ENCODE measurements at regions not wholly inside any gene's neighbourhood (a gene's known extent, or its start where the extent isn't known, plus 50 kb on each side); places are given as distances from the start of the nearest gene placed in this dataset.

DNA sequence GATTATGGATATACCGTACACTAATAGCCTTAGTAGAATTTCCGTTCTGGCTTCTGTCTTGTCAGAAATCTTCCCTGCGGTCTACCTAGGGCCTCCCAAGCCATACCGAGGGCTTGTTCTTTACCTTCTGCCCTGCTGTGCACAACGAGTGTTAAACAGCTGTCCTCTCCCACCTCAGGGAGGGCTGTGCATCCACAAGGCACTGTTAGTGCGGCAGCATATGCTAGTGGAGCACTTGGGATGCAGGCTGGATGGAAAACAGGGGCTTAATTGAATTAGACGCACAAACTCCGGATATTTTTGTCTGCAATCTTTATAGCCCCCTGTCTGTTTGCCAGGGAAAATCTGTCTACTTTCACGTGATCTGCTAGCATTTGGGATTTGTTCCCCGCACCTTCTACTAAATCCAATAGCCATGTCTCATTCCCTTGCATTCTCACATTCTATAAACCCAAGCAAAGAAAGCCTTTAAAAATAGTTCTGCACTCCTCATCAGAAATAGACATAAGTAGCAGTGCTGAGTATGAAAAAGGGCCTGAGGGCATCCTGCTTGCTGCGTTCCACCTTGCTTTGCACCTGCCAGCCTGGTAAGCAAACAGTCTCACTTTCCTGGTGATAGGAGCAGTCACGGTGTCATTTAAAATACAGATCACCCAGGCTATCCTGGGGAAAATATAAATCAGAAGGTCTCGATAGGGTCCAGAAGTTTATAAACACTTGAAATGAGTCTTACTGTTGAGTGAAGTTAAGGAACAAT lies 382.6 kb downstream of the RASEF start:
- TF ChIP-seq, protein P1, sequence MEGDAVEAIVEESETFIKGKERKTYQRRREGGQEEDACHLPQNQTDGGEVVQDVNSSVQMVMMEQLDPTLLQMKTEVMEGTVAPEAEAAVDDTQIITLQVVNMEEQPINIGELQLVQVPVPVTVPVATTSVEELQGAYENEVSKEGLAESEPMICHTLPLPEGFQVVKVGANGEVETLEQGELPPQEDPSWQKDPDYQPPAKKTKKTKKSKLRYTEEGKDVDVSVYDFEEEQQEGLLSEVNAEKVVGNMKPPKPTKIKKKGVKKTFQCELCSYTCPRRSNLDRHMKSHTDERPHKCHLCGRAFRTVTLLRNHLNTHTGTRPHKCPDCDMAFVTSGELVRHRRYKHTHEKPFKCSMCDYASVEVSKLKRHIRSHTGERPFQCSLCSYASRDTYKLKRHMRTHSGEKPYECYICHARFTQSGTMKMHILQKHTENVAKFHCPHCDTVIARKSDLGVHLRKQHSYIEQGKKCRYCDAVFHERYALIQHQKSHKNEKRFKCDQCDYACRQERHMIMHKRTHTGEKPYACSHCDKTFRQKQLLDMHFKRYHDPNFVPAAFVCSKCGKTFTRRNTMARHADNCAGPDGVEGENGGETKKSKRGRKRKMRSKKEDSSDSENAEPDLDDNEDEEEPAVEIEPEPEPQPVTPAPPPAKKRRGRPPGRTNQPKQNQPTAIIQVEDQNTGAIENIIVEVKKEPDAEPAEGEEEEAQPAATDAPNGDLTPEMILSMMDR (IDR thresholded peaks at IDR 0.05) = no peak
- ATAC-seq (peak; percentile 21), DNase-seq (no peak)
- Histone ChIP-seq H3K9me3 (no peaks in the 10 kb centered on the region), H3K4me1 (ENCODE audit: low read depth) (no peaks in the 10 kb centered on the region), H3K4me3 (no peak overlapping the region), H3K36me3 (ENCODE audit: low read depth) (no peaks in the 10 kb centered on the region)
- intact Hi-C loops (cut with DNase I, micrococcal nuclease) = no loop called here

DNA sequence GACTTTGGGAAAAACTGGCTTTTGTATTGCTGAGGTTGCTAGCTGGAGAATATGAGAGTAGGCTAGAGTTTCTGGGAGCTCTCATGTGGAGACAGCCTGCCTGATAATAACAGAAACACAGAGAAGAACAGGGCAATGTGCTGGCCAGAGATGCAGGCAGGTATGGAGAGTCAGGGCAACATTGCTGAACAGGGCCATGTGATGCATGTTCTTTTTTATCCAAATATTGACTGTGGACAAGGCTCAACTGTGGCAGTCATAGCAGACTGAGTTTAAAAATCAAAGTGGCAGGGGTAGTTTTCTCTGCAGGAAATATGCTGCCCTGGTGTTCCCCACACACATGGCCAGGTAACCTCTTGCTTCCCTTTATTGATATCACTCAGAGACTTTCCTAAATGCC lies 381.1 kb downstream of the RASEF start:
- DNase-seq = no peak
- intact Hi-C loops (cut with DNase I, micrococcal nuclease) = no loop called here
- no peaks in the 10 kb centered on the region for H3K36me3 ChIP-seq (ENCODE audit: low read depth)
- no peaks in the 10 kb centered on the region for H3K9me3 ChIP-seq
- H3K4me1 ChIP-seq (ENCODE audit: low read depth) = no peaks in the 10 kb centered on the region
- ATAC-seq = no peak
- no peak overlapping the region for H3K4me3 ChIP-seq
- TF ChIP-seq, protein P1 (IDR thresholded peaks at IDR 0.05) = no peak

- no peak for DNase-seq
- ATAC-seq = no peak
- no peaks in the 10 kb centered on the region for H3K36me3 ChIP-seq (ENCODE audit: low read depth)
- no peak overlapping the region for H3K4me3 ChIP-seq
- no peaks in the 10 kb centered on the region for H3K9me3 ChIP-seq
- no peaks in the 10 kb centered on the region for H3K4me1 ChIP-seq (ENCODE audit: low read depth)
- TF ChIP-seq, protein P1 (IDR thresholded peaks at IDR 0.05) = no peak
- intact Hi-C loops (cut with DNase I, micrococcal nuclease) = no loop called here
These were observed 380.5 kb downstream of the RASEF start for GRCh38 chr9:82682431-82682830.

DNA sequence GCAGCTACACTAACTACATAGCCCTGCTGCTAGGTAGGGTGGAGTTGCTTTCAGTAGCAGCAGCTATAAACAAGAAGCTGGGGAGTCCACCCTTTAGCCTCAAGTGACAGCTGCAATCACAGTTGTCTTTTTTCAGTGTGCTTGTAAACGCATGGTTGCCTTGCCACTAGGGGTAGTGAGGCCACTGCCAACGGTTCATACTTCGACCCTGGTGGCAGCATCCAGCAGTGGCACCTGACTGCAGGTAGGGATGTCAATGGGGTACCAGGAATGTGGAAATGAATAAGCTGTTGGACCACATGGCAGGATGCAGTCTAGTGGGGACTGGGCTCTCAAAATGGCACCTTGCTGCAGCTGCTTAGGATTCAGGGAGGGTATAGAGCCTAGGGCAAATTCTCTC lies 367.2 kb downstream of the RASEF start:
- no peak for DNase-seq
- Histone ChIP-seq H3K9me3 (no peaks in the 10 kb centered on the region), H3K4me1 (ENCODE audit: low read depth) (no peaks in the 10 kb centered on the region), H3K36me3 (ENCODE audit: low read depth) (no peaks in the 10 kb centered on the region), H3K4me3 (no peak overlapping the region)
- TF ChIP-seq, protein P1 (IDR thresholded peaks at IDR 0.05) = no peak
- no peak for ATAC-seq
- intact Hi-C loops (cut with DNase I, micrococcal nuclease) = no loop called here

DNA sequence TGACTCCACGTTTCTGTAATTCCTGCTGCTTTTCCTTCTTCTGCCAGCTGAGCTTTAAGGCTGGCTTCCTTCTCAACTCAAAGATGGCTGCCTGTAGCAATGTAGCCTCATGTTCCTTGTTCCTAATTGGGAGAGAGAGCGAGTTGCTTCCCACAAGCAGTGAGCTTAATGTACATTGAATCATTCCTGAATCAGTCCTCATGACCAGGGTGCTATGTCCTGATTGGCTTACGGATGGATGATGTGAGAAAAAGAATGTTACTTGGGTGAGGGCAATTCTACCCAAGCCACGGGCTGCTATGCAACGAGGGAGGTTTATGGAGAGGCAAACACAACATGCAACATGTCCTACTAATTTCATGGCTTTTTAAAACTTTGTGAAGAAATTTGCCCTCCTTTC lies 356.2 kb downstream of the RASEF start:
- no peak overlapping the region for H3K4me3 ChIP-seq
- TF ChIP-seq, protein P1 (IDR thresholded peaks at IDR 0.05) = no peak
- intact Hi-C loops (cut with DNase I, micrococcal nuclease) = no loop called here
- H3K36me3 ChIP-seq (ENCODE audit: low read depth) = no peaks in the 10 kb centered on the region
- no peaks in the 10 kb centered on the region for H3K4me1 ChIP-seq (ENCODE audit: low read depth)
- ATAC-seq (no peak), DNase-seq (no peak)
- no peaks in the 10 kb centered on the region for H3K9me3 ChIP-seq

DNA sequence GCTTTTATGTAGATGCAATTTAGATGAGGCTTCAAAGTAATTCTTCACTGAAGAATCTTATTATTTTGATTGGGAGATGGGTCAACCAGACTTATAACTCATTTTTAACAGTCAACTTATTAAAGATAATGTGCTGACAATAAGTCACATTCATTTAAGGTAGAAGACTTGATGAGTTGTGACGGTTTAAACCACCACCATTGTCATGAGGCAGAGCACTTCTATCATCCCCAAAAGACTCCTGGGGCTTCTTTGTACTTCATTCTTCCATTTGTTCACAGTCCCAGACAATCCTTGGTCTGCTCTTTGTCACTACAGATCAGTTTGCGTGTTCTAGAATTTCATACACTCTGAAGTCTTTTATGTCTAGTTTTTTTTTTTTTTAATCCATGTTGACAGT lies 346.1 kb downstream of the RASEF start:
- TF ChIP-seq, protein P1 (IDR thresholded peaks at IDR 0.05) = no peak
- Histone ChIP-seq H3K4me3 (no peak overlapping the region), H3K4me1 (ENCODE audit: low read depth) (no peaks in the 10 kb centered on the region), H3K36me3 (ENCODE audit: low read depth) (no peaks in the 10 kb centered on the region), H3K9me3 (no peaks in the 10 kb centered on the region)
- intact Hi-C loops (cut with DNase I, micrococcal nuclease) = no loop called here
- ATAC-seq (no peak), DNase-seq (no peak)
